Tibial artery (tissue), 4 donors: ENCODE measurements at regions not wholly inside any gene's neighbourhood (a gene's known extent, or its start where the extent isn't known, plus 50 kb on each side); places are given as distances from the start of the nearest gene placed in this dataset.

Experiments
- DNase-seq, 2 donors: peaks; one replicate each; pipeline ENCODE4 v3.0.0-alpha.2; 2019
- H3K27ac ChIP-seq, 2 donors: fragments of 200-600 bp; sonication (generic) in 1 of 2; 1 replicate in 1 of 2; 2 replicates in 1 of 2; pipeline ENCODE4 v1.5.1; 2018 to 2019; ENCODE audit warnings: mild to moderate bottlenecking in 1 of 2
- H3K27me3 ChIP-seq, 2 donors: fragments of 200-600 bp; sonication (generic) in 1 of 2; one replicate each; pipeline versions ENCODE4 v1.5.1 to v1.6.0; 2016 to 2019
- H3K36me3 ChIP-seq, 3 donors: fragments of 200-600 bp; sonication (generic) in 2 of 3; one replicate each; pipeline ENCODE4 v1.5.1; 2016 to 2019; ENCODE audit warnings: mild to moderate bottlenecking in 2 of 3
- H3K4me1 ChIP-seq, 4 donors: fragments of 200-600 bp; sonication (generic) in 2 of 4; 1 replicate in 3 of 4; 2 replicates in 1 of 4; pipeline ENCODE4 v1.5.1; 2016 to 2019
- H3K4me3 ChIP-seq, 2 donors: fragments of 200-600 bp; sonication (generic) in 1 of 2; 1 replicate in 1 of 2; 2 replicates in 1 of 2; pipeline ENCODE4 v1.5.1; 2018 to 2019; ENCODE audit warnings: mild to moderate bottlenecking in 2 of 2
- H3K9me3 ChIP-seq, 3 donors: fragments of 200-600 bp; sonication (generic) in 1 of 3; one replicate each; pipeline ENCODE4 v1.5.1; 2016 to 2019
- CTCF ChIP-seq, 2 experiments: fragments of 200-600 bp in 1 of 2; fragments of 450-650 bp in 1 of 2; IDR thresholded peaks; one replicate each; pipeline ENCODE4 v1.5.1; 2017 to 2019; ENCODE audit warnings: antibody characterized with exemption in 2 of 2, mild to moderate bottlenecking in 1 of 2, moderate library complexity in 1 of 2
- intact Hi-C: fragments of 100-400 bp; cut with DNase I; formaldehyde crosslinking; loops from one replicate; pipeline ENCODE4 v1.15.0; 2023; ENCODE audit warnings: low total_unique reads

GRCh38 chr16:49181791-49182518 lies 99.7 kb downstream of the CBLN1 start:
- no peaks in the 10 kb centered on the region for H3K4me1 ChIP-seq
- no peak for TF ChIP-seq CTCF (IDR thresholded peaks at IDR 0.05)
- intact Hi-C loops: no loop called here
- H3K27ac ChIP-seq: no peak overlapping the region
- no peak overlapping the region for H3K4me3 ChIP-seq
- DNase-seq: no peak
- H3K27me3 ChIP-seq: peaks cover 0 to 2% of the 10 kb centered on the region in 2 donors
- H3K36me3 ChIP-seq: no peaks in the 10 kb centered on the region
- H3K9me3 ChIP-seq: no peaks in the 10 kb centered on the region

- Histone ChIP-seq H3K27ac (no peak overlapping the region), H3K36me3 (no peaks in the 10 kb centered on the region), H3K9me3 (no peaks in the 10 kb centered on the region), H3K4me1 (no peaks in the 10 kb centered on the region), H3K27me3 (peaks cover 0 to 2% of the 10 kb centered on the region in 2 donors), H3K4me3 (no peak overlapping the region)
- intact Hi-C loops: no loop called here
- no peak for DNase-seq
- TF ChIP-seq CTCF (IDR thresholded peaks at IDR 0.05): no peak
Measured at GRCh38 chr16:49179714-49180330, 101.8 kb downstream of the CBLN1 start.

GRCh38 chr16:49168126-49168525 lies 113.5 kb downstream of the CBLN1 start:
- TF ChIP-seq CTCF (IDR thresholded peaks at IDR 0.05): no peak
- H3K27me3 ChIP-seq: no peaks in the 10 kb centered on the region
- H3K4me3 ChIP-seq: no peak overlapping the region
- H3K4me1 ChIP-seq: no peaks in the 10 kb centered on the region
- no peak overlapping the region for H3K27ac ChIP-seq
- no peaks in the 10 kb centered on the region for H3K9me3 ChIP-seq
- H3K36me3 ChIP-seq: no peaks in the 10 kb centered on the region
- intact Hi-C loops: no loop called here
- DNase-seq: no peak

- no peak for TF ChIP-seq CTCF (IDR thresholded peaks at IDR 0.05)
- Histone ChIP-seq H3K9me3 (no peaks in the 10 kb centered on the region), H3K36me3 (no peaks in the 10 kb centered on the region), H3K4me1 (no peaks in the 10 kb centered on the region), H3K4me3 (no peak overlapping the region), H3K27me3 (no peaks in the 10 kb centered on the region), H3K27ac (no peak overlapping the region)
- no peak for DNase-seq
- intact Hi-C loops: no loop called here
Measured at GRCh38 chr16:49165025-49165424, 116.6 kb downstream of the CBLN1 start.

- no peaks in the 10 kb centered on the region for H3K36me3 ChIP-seq
- H3K4me3 ChIP-seq: no peak overlapping the region
- intact Hi-C loops: no loop called here
- H3K9me3 ChIP-seq: no peaks in the 10 kb centered on the region
- TF ChIP-seq CTCF (IDR thresholded peaks at IDR 0.05): no peak
- no peak overlapping the region for H3K27ac ChIP-seq
- no peaks in the 10 kb centered on the region for H3K4me1 ChIP-seq
- DNase-seq: no peak
- no peaks in the 10 kb centered on the region for H3K27me3 ChIP-seq
Measured at GRCh38 chr16:49161191-49161590, 120.4 kb downstream of the CBLN1 start.
